ENCODE measurements at regions not wholly inside any gene's neighbourhood (a gene's known extent, or its start where the extent isn't known, plus 50 kb on each side); places are given as distances from the start of the nearest gene placed in this dataset.

DNA sequence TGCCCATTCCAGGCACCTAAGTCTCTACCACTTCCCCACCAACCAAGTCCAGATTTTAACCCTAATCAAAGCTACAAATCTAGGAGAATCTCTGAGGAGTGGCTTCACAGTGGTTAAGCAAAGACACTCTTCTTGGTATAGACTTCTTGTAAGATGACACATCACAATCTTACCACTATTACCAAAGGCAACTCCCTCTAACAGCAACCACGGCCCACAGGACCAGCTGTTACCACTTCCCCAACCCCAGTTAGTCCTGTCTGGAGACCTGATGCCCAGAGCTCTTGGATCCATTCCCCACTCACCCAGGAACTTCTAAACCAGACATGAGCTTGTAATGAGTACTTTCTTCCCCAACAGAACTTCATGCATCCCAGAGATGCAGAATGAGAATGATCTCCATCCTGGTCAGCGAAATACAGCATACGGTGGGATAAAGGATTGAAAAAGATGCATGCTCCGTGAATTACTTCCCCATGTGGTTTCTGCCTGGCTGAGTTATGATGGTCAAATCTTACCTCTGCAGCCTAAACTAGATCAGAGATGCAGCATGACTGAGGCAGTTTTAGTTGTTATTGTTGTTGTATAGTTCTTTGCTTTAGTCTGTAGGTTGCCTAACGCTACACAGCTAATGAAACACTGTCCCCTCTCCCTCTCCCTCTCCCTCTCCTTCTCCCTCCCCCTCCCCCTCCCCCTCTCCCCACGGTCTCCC is 87.7 kb upstream of the FOXN3 start:
- Histone ChIP-seq H3K79me2 (ENCODE audit: control insufficient read depth, insufficient read depth, low read length) (peaks cover 22% of the 10 kb centered on the region), H2AFZ (ENCODE audit: insufficient read depth, low read depth, low read length, poor library complexity, severe bottlenecking) (no peak overlapping the region), H3K9me3 (ENCODE audit: control extremely low read depth in 1 of 3, control insufficient read depth in 2 of 3, insufficient read depth in 1 of 3, low read length in 2 of 3) (no peaks in the 10 kb centered on the region), H3K27me3 (replicated peaks in 1 of 4; ENCODE audit: control extremely low read depth in 1 of 4, control insufficient read depth in 3 of 4, insufficient read depth in 4 of 4, low read length in 3 of 4) (no peaks in the 10 kb centered on the region), H4K20me1 (ENCODE audit: control insufficient read depth, insufficient read depth, low read length, poor library complexity, severe bottlenecking) (peaks cover 18% of the 10 kb centered on the region), H3K4me1 (ENCODE audit: control insufficient read depth in 2 of 2, insufficient read depth in 2 of 2, low read length in 2 of 2) (peaks cover 17 to 18% of the 10 kb centered on the region in 2 donors), H3K27ac (ENCODE audit: low read length in 2 of 2) (no peak overlapping the region), H3K4me2 (replicated peaks; ENCODE audit: low read depth, low read length, poor library complexity, severe bottlenecking) (no peak overlapping the region), H3K9ac (ENCODE audit: low read length) (no peak overlapping the region), H3K4me3 (ENCODE audit: control extremely low read depth in 1 of 5, extremely low read depth in 1 of 5, insufficient read depth in 1 of 5, low read depth in 2 of 5, low read length in 4 of 5) (no peak overlapping the region), H3K36me3 (replicated peaks in 1 of 2; ENCODE audit: control extremely low read depth in 1 of 2, control insufficient read depth in 1 of 2, extremely low read depth in 1 of 2, insufficient read depth in 2 of 2, low read length in 1 of 2) (no peaks in the 10 kb centered on the region)
- Mint-ChIP-seq H3K27ac (peak overlapping the region; percentile 29), H3K9me3 (ENCODE audit: insufficient read depth) (no peaks in the 10 kb centered on the region), H3K4me3 (no peak overlapping the region), H3K4me1 (peaks cover 37% of the 10 kb centered on the region), H3K27me3 (no peaks in the 10 kb centered on the region)
- ATAC-seq (ENCODE audit: low read depth) (peak; percentile 31), DNase-seq (peak; percentile 30)
- ChIA-PET POLR2A (no interaction called here), CTCF (interaction anchor here (0.9 kb wide), 1 partner anchor 263 kb away, joined by 3 read pairs; no protein-coding TSS in a partner anchor)
- 22% methylated on average over 4 of the region's 6 CpGs for WGBS (ENCODE audit: insufficient coverage)
- TF ChIP-seq EZH2 (IDR thresholded peaks at IDR 0.05; ENCODE audit: borderline replicate concordance, insufficient read depth, low read depth, low read length, poor library complexity, severe bottlenecking) = no peak
- no peak for TF ChIP-seq CTCF (IDR thresholded peaks at IDR 0.05)
- intact Hi-C loops (cut with micrococcal nuclease) = no loop called here

DNA sequence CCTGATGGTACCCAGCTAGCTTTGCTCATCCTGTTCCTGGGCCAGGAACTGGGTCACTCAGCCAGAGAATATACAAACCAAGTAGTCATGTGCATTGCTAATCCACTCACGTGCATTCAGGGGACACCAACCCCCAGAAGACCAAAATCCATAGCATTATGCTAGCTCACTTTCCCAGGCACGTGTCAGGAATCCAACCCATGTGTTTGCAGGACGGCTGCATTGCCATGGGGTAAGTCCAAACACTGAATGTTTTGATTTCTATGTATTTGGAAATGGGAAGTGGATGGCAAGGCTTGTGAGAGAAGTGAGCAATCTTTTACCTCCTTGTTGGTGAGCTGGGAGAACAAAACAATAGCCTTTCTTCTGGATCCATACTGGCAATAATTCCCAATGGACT is 87.1 kb upstream of the FOXN3 start:
- no peak overlapping the region for H3K4me3 Mint-ChIP-seq
- TF ChIP-seq EZH2 (IDR thresholded peaks at IDR 0.05; ENCODE audit: borderline replicate concordance, insufficient read depth, low read depth, low read length, poor library complexity, severe bottlenecking) (no peak), CTCF (IDR thresholded peaks at IDR 0.05) (no peak)
- Histone ChIP-seq H3K79me2 (ENCODE audit: control insufficient read depth, insufficient read depth, low read length) (peaks cover 20% of the 10 kb centered on the region), H3K9me3 (ENCODE audit: control extremely low read depth in 1 of 3, control insufficient read depth in 2 of 3, insufficient read depth in 1 of 3, low read length in 2 of 3) (no peaks in the 10 kb centered on the region), H3K36me3 (replicated peaks in 1 of 2; ENCODE audit: control extremely low read depth in 1 of 2, control insufficient read depth in 1 of 2, extremely low read depth in 1 of 2, insufficient read depth in 2 of 2, low read length in 1 of 2) (no peaks in the 10 kb centered on the region), H3K4me3 (ENCODE audit: control extremely low read depth in 1 of 5, extremely low read depth in 1 of 5, insufficient read depth in 1 of 5, low read depth in 2 of 5, low read length in 4 of 5) (no peak overlapping the region), H3K27ac (ENCODE audit: low read length in 2 of 2) (no peak overlapping the region), H3K27me3 (replicated peaks in 1 of 4; ENCODE audit: control extremely low read depth in 1 of 4, control insufficient read depth in 3 of 4, insufficient read depth in 4 of 4, low read length in 3 of 4) (no peaks in the 10 kb centered on the region), H4K20me1 (ENCODE audit: control insufficient read depth, insufficient read depth, low read length, poor library complexity, severe bottlenecking) (peaks cover 16% of the 10 kb centered on the region), H3K4me2 (replicated peaks; ENCODE audit: low read depth, low read length, poor library complexity, severe bottlenecking) (no peak overlapping the region), H3K4me1 (ENCODE audit: control insufficient read depth in 2 of 2, insufficient read depth in 2 of 2, low read length in 2 of 2) (peaks cover 17 to 18% of the 10 kb centered on the region in 2 donors), H2AFZ (ENCODE audit: insufficient read depth, low read depth, low read length, poor library complexity, severe bottlenecking) (no peak overlapping the region), H3K9ac (ENCODE audit: low read length) (no peak overlapping the region)
- H3K9me3 Mint-ChIP-seq (ENCODE audit: insufficient read depth) = no peaks in the 10 kb centered on the region
- ATAC-seq (ENCODE audit: low read depth) = no peak
- ChIA-PET CTCF (interaction anchor here (0.9 kb wide), 1 partner anchor 263 kb away, joined by 3 read pairs; no protein-coding TSS in a partner anchor), POLR2A (no interaction called here)
- H3K27ac Mint-ChIP-seq = no peak overlapping the region
- no peaks in the 10 kb centered on the region for H3K27me3 Mint-ChIP-seq
- intact Hi-C loops (cut with micrococcal nuclease) = no loop called here
- H3K4me1 Mint-ChIP-seq = peaks cover 36% of the 10 kb centered on the region
- WGBS (ENCODE audit: insufficient coverage) = 87% methylated on average over 3 of the region's 3 CpGs
- no peak for DNase-seq

All from B cell (primary cell).